Hepatocyte (in vitro differentiated cells): ENCODE measurements at regions not wholly inside any gene's neighbourhood (a gene's known extent, or its start where the extent isn't known, plus 50 kb on each side); places are given as distances from the start of the nearest gene placed in this dataset.

ENCODE experiments used
- EZH2 ChIP-seq: fragments of 200-600 bp; sonication (generic); IDR thresholded peaks from 2 replicates; pipeline ENCODE4 v1.6.1; 2016; ENCODE audit warnings: antibody characterized with exemption, mild to moderate bottlenecking, borderline replicate concordance
- TF ChIP-seq, protein P1 (sequence below): fragments of 200-600 bp; sonication (generic); IDR thresholded peaks from 2 replicates; pipeline ENCODE4 v1.5.1; 2016; ENCODE audit warnings: antibody characterized with exemption, mild to moderate bottlenecking; ENCODE audit not compliant: poor library complexity

DNA sequence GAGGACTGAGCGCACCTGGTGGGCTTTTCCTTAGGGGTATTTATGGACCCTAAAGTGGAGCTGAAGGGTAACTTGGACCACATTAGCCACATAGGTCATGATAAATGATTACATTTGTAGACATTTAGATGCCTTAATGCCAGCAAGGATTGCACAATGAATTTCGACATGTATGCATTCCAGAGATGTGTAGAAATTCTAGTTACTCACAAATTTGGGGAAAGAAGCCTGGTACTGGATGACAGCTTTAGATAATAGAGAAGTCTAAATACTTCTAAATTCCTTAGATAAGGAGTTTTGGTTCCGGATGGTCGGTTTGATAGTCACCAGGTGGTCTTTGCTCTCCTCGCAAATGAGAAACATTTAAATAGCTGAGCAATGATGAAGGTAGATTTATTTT lies 609.5 kb upstream of the PRKX start:
- TF ChIP-seq, protein P1, sequence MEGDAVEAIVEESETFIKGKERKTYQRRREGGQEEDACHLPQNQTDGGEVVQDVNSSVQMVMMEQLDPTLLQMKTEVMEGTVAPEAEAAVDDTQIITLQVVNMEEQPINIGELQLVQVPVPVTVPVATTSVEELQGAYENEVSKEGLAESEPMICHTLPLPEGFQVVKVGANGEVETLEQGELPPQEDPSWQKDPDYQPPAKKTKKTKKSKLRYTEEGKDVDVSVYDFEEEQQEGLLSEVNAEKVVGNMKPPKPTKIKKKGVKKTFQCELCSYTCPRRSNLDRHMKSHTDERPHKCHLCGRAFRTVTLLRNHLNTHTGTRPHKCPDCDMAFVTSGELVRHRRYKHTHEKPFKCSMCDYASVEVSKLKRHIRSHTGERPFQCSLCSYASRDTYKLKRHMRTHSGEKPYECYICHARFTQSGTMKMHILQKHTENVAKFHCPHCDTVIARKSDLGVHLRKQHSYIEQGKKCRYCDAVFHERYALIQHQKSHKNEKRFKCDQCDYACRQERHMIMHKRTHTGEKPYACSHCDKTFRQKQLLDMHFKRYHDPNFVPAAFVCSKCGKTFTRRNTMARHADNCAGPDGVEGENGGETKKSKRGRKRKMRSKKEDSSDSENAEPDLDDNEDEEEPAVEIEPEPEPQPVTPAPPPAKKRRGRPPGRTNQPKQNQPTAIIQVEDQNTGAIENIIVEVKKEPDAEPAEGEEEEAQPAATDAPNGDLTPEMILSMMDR: no peak
- no peak for TF ChIP-seq EZH2
